MM.1S (cell line): ENCODE measurements at regions not wholly inside any gene's neighbourhood (a gene's known extent, or its start where the extent isn't known, plus 50 kb on each side); places are given as distances from the start of the nearest gene placed in this dataset.

Source experiments
- DNase-seq: peaks from one replicate; pipeline ENCODE4 v3.0.0-alpha.2; 2015
- H2AFZ ChIP-seq: fragments of 300-600 bp; sonication (generic); 2 replicates; pipeline ENCODE4 v1.6.0; 2016; ENCODE audit warnings: antibody characterized with exemption, low read length
- H3F3A ChIP-seq: fragments of 300-600 bp; sonication (generic); 2 replicates; pipeline ENCODE4 v1.6.1; 2016; ENCODE audit warnings: mild to moderate bottlenecking, antibody characterized with exemption, low read length, moderate library complexity, mixed read lengths; ENCODE audit not compliant: insufficient read depth
- H3K27ac ChIP-seq: fragments of 300-600 bp; sonication (generic); 2 replicates; pipeline ENCODE4 v1.5.1; 2016; ENCODE audit warnings: mild to moderate bottlenecking, low read length
- H3K27me3 ChIP-seq: fragments of 300-600 bp; sonication (generic); replicated peaks from 2 replicates; pipeline ENCODE4 v1.6.0; 2016; ENCODE audit warnings: low read length; ENCODE audit not compliant: insufficient read depth
- H3K36me3 ChIP-seq: fragments of 300-600 bp; sonication (generic); replicated peaks from 2 replicates; pipeline ENCODE4 v1.6.1; 2016; ENCODE audit warnings: mild to moderate bottlenecking, low read length, mixed read lengths; ENCODE audit not compliant: insufficient read depth
- H3K4me1 ChIP-seq: fragments of 300-600 bp; sonication (generic); 2 replicates; pipeline ENCODE4 v1.6.1; 2016; ENCODE audit warnings: low read length, mixed read lengths
- H3K4me2 ChIP-seq: fragments of 300-600 bp; sonication (generic); 2 replicates; pipeline ENCODE4 v1.6.0; 2016; ENCODE audit warnings: low read depth, low read length
- H3K4me3 ChIP-seq: fragments of 300-600 bp; sonication (generic); 2 replicates; pipeline ENCODE4 v1.5.1; 2016; ENCODE audit warnings: low read length, mixed read lengths
- H3K79me2 ChIP-seq: fragments of 300-600 bp; sonication (generic); 2 replicates; pipeline ENCODE4 v1.6.1; 2016; ENCODE audit warnings: mixed run types, low read length, mixed read lengths
- H3K9ac ChIP-seq: fragments of 300-600 bp; sonication (generic); 2 replicates; pipeline ENCODE4 v1.6.1; 2016; ENCODE audit warnings: low read length, mixed read lengths
- H3K9me2 ChIP-seq: fragments of 300-600 bp; sonication (generic); replicated peaks from 2 replicates; pipeline ENCODE4 v1.6.1; 2016; ENCODE audit warnings: mild to moderate bottlenecking, low read length, mixed read lengths; ENCODE audit not compliant: insufficient read depth
- H3K9me3 ChIP-seq: fragments of 300-600 bp; sonication (generic); replicated peaks from 2 replicates; pipeline ENCODE4 v1.6.1; 2016; ENCODE audit warnings: mild to moderate bottlenecking, low read length, mixed read lengths; ENCODE audit not compliant: insufficient read depth
- H4K20me1 ChIP-seq: fragments of 300-600 bp; sonication (generic); 2 replicates; pipeline ENCODE4 v1.6.1; 2016; ENCODE audit warnings: mild to moderate bottlenecking, low read length, moderate library complexity, mixed read lengths; ENCODE audit not compliant: insufficient read depth
- CTCF ChIP-seq: fragments of 300-600 bp; sonication (generic); IDR thresholded peaks from 2 replicates; pipeline ENCODE4 v1.5.1; 2016; ENCODE audit warnings: antibody characterized with exemption, low read length, mixed read lengths
- EZH2 ChIP-seq: fragments of 300-600 bp; sonication (generic); optimal IDR thresholded peaks from 2 replicates; pipeline ENCODE3; 2017; ENCODE audit warnings: low read depth, mild to moderate bottlenecking, antibody characterized with exemption, low read length, mixed read lengths
- EZH2phosphoT487 ChIP-seq: fragments of 300-600 bp; sonication (generic); IDR thresholded peaks from 2 replicates; pipeline ENCODE4 v1.6.1; 2018; ENCODE audit warnings: antibody characterized with exemption, low read length

- Histone ChIP-seq H3K79me2 (no peaks in the 10 kb centered on the region), H4K20me1 (no peaks in the 10 kb centered on the region), H3F3A (no peaks in the 10 kb centered on the region), H3K9ac (no peak overlapping the region), H3K36me3 (no peaks in the 10 kb centered on the region), H3K4me3 (no peak overlapping the region), H3K27ac (no peak overlapping the region), H3K4me1 (no peaks in the 10 kb centered on the region), H3K27me3 (no peaks in the 10 kb centered on the region), H3K9me3 (no peaks in the 10 kb centered on the region), H3K9me2 (no peaks in the 10 kb centered on the region), H2AFZ (no peak overlapping the region), H3K4me2 (no peak overlapping the region)
- no peak for TF ChIP-seq EZH2
- no peak for TF ChIP-seq EZH2phosphoT487
- TF ChIP-seq CTCF = no peak
- no peak for DNase-seq
Measured at GRCh38 chr7:133197972-133198544, 54.8 kb upstream of the EXOC4 start.

GRCh38 chr7:133199831-133200230, 53.0 kb upstream of the EXOC4 start:
- no peaks in the 10 kb centered on the region for H4K20me1 ChIP-seq
- H2AFZ ChIP-seq = no peak overlapping the region
- H3K4me3 ChIP-seq = no peak overlapping the region
- H3K4me2 ChIP-seq = no peak overlapping the region
- no peaks in the 10 kb centered on the region for H3K9me2 ChIP-seq
- H3K4me1 ChIP-seq = no peaks in the 10 kb centered on the region
- no peaks in the 10 kb centered on the region for H3K9me3 ChIP-seq
- DNase-seq = no peak
- no peaks in the 10 kb centered on the region for H3K27me3 ChIP-seq
- H3F3A ChIP-seq = no peaks in the 10 kb centered on the region
- H3K9ac ChIP-seq = no peak overlapping the region
- no peaks in the 10 kb centered on the region for H3K79me2 ChIP-seq
- no peak overlapping the region for H3K27ac ChIP-seq
- TF ChIP-seq EZH2 = no peak
- no peak for TF ChIP-seq CTCF
- TF ChIP-seq EZH2phosphoT487 = no peak
- no peaks in the 10 kb centered on the region for H3K36me3 ChIP-seq

- no peaks in the 10 kb centered on the region for H3K4me1 ChIP-seq
- no peak overlapping the region for H3K9ac ChIP-seq
- H2AFZ ChIP-seq = no peak overlapping the region
- H3K4me3 ChIP-seq = no peak overlapping the region
- DNase-seq = no peak
- TF ChIP-seq CTCF (no peak), EZH2phosphoT487 (no peak), EZH2 (no peak)
- H3K79me2 ChIP-seq = no peaks in the 10 kb centered on the region
- H3K9me2 ChIP-seq = no peaks in the 10 kb centered on the region
- H3K9me3 ChIP-seq = no peaks in the 10 kb centered on the region
- no peaks in the 10 kb centered on the region for H4K20me1 ChIP-seq
- no peak overlapping the region for H3K27ac ChIP-seq
- H3K36me3 ChIP-seq = no peaks in the 10 kb centered on the region
- no peak overlapping the region for H3K4me2 ChIP-seq
- no peaks in the 10 kb centered on the region for H3F3A ChIP-seq
- no peaks in the 10 kb centered on the region for H3K27me3 ChIP-seq
Measured at GRCh38 chr7:133201470-133201869, 51.4 kb upstream of the EXOC4 start.
